Activated T-helper 1 cell treated with anti-CD3 and anti-CD28 coated beads, Interleukin-2, amount 50 U/mL, for 16 hours (primary cell): ENCODE measurements at regions not wholly inside any gene's neighbourhood (a gene's known extent, or its start where the extent isn't known, plus 50 kb on each side); places are given as distances from the start of the nearest gene placed in this dataset.
"Not testable (repeated sequence)": the region's sequence is repeated elsewhere in the genome, so short reads cannot be mapped to it uniquely, and the experiment has no call there.

Source experiments
- DNase-seq, 2 donors: peaks; one replicate each; pipeline ENCODE4 v3.0.0-alpha.2; 2020; ENCODE audit warnings: low read depth in 1 of 2, low spot score in 1 of 2

DNA sequence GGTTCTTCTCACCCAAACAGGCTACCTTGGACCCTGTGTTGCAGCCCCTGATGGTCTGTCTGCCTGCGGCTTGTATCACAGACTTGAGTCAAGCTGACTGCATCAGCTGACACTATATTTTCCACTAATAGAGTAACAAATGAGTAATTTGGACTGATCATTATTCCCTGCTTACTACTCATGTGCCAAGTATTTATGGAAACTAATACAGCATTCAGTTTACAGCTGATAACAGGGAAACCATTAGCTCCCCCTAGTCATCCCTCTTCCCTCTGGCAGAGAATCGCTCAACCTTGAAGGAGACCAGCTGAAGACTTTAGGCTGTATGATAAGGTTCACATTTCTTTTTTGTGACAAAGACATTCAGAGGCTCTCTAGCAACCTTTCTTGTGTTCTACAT, 116.6 kb upstream of the SYT6 start:
- no peak for DNase-seq

DNA sequence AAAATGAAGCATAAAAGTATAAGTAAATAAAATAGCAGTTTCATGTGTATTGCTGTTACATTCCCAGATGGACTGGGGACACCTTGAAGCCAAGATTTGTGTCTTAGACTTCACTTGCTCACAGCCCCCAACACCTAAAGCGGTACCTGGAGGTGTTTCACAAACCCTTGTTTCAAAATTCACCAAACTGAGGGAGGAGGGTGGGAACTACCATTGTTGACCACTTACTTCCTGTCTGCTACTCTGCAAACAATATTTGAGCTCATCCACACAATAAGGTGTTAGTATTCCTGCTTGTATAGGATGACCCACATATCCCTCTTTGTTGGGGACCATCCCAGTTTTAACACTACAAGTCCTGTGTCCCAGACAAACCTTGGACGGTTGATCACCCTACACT, 115.9 kb upstream of the SYT6 start:
- no peak for DNase-seq

GRCh38 chr1:114263343-114263742, 109.7 kb upstream of the SYT6 start:
- no peak for DNase-seq

- DNase-seq: no peak
These were observed 108.7 kb upstream of the SYT6 start for GRCh38 chr1:114262337-114262736.

DNA sequence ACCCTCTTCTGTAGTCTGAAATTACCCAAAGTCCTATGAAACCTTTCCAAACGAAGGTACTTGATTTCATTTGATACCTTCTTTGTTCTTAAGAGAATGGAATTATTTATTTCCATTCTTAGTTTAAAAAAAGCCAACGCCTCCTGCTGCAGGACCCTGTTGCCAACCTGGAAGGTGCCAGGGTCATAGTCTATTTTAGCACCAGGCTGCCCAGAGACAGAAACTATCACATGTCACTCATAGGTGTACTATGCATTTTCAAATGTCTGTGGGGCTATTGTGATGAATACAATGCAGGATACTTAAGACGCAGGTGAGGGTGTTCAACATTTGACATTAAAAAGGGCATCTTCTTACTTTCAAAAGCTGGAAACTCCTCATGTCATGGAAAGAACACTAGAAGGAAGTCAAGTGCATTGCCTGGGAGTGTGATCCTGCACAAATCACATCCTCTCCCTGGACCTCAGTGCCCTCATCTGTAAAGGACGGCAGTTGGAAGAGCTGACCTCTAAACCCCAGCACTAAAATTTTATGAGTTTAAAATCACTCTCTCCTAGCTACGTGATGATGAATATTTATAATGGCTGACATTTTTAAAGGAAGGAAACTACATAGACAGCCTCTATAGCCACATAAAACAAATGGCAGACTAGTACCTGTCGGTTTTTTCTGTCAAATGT, 107.3 kb upstream of the SYT6 start:
- no peak for DNase-seq

GRCh38 chr1:114259511-114260160, 106.0 kb upstream of the SYT6 start:
- DNase-seq: no peak

DNA sequence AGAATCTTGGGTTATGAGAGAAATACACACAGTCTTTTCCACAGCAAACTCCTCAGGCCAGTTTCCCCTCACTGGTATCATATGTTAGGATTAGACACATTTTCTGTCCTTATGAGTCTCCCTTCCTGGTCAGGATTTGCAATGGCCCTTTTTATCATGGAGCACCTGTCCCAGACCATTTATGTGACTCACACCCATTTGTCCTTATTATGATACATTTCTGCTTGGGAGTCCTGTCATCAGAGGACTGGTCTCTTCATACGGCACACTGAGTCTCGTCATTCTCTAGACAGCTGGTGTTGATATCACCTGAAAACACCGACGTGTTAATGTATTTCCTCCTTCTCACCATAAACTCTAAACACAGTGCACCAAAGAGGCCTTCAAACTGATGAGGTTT, 105.0 kb upstream of the SYT6 start:
- DNase-seq: no peak

GRCh38 chr1:114258074-114258473, 104.4 kb upstream of the SYT6 start:
- no peak for DNase-seq

DNA sequence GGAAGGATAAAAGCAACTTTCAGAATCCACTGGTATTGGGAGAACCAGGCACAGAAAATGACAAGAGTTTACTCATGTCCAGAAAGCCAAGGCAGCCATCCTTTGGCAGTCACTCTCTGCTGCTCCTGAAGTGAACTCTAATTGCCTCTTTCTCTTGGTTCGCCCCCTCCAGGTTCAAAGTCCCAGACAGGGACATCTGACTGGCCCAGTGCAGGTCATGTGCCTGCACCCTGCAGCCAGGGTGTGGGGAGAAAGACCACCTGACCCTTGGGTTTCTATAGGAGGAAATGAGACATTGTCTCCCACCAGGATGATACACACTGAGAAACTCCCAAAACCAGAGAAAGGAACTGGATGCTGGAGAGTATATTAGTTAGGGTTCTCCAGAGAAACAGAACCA, 103.9 kb upstream of the SYT6 start:
- DNase-seq: no peak

DNA sequence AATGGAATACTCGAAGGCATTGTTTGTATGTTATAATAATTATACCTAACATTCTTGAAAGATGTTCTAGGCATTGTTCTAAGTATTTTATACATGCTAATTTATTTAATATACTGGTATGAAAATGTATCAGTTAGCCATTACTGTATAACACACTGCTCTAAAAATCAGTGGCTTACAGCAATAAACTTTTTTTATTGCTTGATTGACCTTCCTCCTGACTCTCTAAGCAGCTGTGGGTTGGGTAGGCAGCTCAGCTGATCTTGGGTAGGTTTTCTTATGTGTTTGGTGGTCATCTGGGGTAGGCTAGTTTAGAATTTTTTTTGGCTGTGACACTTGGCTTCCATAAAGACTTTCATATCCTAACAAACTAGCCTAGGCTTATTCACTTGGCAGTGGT, 100.2 kb upstream of the SYT6 start:
- DNase-seq: no peak

- DNase-seq: no peak
These were observed 97.9 kb upstream of the SYT6 start for GRCh38 chr1:114251573-114251939.

DNA sequence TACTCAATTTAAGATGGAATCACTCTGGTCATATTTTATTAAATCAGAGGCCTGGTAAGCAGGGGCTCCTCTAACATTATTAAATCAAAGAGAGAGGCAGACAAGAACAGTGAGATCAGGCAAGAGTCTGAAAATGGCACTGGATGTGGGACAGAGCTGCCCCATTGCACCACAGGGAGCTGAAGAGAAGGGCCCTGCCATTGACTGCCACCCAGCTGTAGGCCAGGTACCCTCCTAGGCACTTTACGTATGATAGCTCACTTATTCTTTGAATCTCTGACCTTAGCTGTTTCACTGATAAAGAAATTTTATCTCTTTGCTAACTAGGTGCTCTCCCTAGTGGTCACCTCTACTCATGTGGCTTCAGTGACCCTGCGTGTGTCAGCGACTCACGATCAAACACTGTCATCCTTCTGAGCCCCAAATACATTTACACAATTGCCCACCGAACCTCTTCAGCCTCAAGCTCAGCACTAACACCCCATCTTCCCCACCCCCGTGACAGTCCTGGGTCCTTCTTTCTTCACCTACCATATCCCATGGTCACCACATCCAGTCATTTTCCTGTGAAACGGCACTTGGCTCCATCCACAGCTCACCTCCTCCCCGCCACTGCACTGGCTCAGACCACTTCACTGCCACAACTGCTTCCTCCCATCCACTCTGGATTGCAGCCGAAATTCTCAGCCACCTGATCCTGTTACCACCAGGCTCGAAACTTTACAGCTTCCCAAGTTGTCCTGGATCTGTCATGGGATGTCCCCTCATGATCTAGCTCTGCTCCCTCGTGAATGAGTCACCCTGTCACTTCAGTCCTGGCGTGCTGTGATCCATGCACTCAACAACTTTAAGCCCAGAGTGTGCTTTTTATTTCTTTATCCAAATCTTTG, 97.3 kb upstream of the SYT6 start:
- DNase-seq: no peak

GRCh38 chr1:114249691-114250090, 96.0 kb upstream of the SYT6 start:
- DNase-seq: no peak

DNA sequence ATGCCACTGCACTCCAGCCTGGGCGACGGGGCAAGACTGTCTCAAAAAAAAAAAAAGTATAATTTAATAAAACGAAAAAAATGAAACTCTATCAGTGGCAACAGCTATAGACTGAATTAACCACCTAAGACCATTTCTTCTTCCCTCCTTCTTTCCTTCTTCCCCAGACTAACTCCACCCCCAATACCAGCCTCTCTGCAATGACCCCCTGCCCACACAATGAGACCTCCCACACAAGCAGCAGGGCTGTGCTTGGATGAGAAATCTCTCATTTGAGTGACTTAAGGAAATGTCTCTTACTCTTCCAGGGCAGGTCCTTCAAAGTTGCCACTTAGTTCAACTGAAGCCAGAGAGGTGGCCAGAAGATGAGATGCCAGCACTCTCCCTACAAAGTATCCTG, 94.5 kb upstream of the SYT6 start:
- DNase-seq: no peak

DNA sequence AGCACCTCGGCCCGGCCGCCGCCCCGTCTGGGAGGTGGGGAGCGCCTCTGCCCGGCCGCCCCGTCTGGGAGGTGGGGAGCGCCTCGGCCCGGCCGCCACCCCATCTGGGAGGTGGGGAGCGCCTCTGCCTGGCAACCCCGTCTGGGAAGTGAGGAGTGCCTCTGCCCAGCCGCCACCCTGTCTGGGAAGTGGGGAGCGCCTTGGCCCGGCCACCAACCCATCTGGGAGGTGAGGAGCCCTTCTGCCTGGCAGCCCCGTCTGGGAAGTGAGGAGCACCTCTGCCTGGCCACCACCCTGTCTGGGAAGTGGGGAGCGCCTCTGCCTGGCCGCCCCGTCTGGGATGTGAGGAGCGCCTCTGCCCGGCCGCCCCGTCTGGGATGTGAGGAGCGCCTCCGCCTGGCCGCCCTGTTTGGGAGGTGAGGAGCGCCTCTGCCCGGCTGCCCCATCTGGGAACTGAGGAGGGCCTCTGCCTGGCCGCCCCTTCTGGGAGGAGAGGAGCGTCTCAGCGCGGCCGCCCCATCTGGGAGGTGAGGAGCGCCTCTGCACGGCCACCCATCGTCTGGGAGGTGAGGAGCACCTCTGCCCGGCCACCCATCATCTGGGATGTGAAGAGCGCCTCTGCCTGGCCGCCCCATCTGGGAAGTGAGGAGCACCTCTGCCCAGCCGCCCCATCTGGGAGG, 89.0 kb upstream of the SYT6 start:
- not testable (repeated sequence) for DNase-seq

- DNase-seq: no peak
These were observed 84.4 kb upstream of the SYT6 start for GRCh38 chr1:114238053-114238452.

DNA sequence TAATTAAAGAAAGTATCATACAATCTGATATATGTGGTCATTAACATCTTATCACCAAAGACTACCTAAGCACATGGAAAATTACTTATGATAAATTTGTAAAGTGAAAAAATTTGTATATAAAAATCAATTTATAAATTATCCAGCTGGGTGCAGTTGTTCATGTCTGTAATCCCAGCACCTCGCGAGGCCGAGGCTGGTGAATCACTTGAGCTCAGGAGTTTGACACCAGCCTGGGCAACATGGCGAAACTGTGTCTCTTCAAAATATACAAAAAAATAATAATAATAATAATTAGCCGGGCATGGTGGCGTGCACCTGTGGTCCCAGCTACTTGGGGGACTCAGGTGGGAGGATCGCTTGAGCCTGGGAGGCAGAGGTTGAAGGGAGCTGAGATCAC, 82.8 kb upstream of the SYT6 start:
- no peak for DNase-seq

DNA sequence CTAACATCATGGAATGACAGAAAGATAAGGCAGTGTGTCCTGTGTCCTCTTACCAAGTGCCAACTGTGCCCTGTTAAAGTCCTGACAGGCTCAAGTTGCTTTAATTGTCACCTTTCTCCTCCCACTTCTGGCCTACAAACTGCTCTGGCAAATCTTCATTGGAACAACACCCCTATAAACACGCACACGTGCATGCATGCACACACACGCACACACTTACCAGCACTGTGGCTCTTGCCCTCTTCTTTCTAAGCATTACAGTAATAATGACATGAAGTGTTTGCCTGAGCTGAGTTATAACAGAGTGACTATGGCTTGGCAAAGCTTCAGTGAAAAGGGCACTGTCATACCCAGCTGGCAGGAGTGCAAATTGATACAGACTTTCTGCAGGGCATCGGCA, 82.3 kb upstream of the SYT6 start:
- no peak for DNase-seq

GRCh38 chr1:114235281-114235680, 81.6 kb upstream of the SYT6 start:
- DNase-seq: no peak

DNA sequence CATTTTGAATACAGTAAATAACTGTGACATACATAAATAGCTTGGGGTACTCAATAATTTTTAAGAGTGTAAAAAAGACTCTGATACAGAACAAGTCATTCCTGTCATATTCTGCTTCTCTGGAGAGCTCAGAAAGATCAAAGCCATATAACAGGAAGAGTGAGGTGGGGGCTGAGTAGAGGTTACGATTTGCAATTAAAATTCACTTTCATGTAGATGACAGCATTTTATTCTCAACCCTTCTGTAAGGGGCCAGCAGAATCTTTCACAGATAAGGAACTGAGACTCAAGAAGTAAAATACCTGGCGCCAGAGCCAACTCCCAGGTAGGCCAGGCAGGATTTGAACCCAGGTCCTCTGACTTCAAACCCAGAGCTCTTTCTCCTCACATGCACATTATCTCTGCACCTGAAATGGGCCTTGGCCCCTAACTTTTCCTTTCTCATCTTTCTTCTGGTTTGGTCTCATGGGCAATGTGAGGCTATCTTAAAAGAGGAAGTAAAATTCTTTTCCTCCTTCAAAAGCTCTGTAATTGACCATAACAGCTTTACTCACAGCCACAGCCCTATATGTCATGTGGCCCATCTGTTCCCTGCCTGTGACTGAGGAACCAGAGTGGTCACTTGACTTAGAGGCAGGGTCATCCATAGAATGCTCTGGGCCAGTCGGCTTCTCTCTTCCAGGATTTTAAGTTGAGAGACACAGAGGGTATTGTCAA, 80.9 kb upstream of the SYT6 start:
- DNase-seq: no peak

- DNase-seq: no peak
These were observed 79.0 kb upstream of the SYT6 start for GRCh38 chr1:114232691-114233090.
